ENCODE measurements at regions not wholly inside any gene's neighbourhood (a gene's known extent, or its start where the extent isn't known, plus 50 kb on each side); places are given as distances from the start of the nearest gene placed in this dataset.

DNA sequence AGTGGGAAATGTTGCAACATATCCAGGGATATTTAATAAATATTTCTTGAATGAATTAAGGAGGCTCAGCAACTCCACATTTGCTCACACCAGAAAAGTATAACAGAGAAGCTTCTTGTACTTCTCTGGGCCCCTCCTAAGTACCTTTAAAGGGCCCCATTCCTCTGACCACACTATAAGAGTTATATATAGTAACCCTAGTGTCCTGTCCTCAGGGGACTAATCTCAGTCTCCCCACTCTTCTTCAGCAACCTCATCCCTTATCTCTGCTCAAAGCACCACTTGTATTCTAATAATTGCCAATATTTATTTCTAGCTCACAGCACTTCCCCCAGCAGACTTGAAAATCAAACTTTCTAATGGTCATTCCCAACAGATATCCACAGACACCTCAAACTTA is 237.1 kb downstream of the GXYLT1 start:
- no peak overlapping the region for H3K27ac ChIP-seq (ENCODE audit: low read depth)
- H3K4me3 ChIP-seq (ENCODE audit: low read depth, low read length) = no peak overlapping the region
- H3K4me1 ChIP-seq (ENCODE audit: insufficient read depth) = no peaks in the 10 kb centered on the region
- H3K36me3 ChIP-seq (ENCODE audit: insufficient read depth) = no peaks in the 10 kb centered on the region
- no peak for DNase-seq (ENCODE audit: extremely low spot score)

DNA sequence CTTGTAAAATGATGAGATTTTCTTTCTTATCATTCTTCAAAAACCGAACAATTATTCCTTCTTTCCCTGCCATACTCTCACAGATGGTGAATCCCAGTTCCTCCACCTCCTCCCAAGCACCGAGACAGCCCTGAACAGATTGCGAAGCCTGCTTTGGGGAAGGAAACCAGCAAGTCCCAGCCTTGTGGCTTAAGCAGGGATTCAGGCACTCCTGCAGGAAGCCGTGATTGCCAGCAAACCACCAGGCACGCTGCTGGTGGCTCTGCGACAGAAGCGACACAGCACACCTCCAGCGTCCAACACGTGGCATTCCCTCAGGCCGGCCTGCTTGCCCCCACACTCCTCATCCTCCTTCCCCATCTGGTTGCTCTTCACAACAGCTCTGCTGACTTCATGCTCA is 237.7 kb downstream of the GXYLT1 start:
- 76% methylated on average over 10 of the region's 10 CpGs for WGBS

DNA sequence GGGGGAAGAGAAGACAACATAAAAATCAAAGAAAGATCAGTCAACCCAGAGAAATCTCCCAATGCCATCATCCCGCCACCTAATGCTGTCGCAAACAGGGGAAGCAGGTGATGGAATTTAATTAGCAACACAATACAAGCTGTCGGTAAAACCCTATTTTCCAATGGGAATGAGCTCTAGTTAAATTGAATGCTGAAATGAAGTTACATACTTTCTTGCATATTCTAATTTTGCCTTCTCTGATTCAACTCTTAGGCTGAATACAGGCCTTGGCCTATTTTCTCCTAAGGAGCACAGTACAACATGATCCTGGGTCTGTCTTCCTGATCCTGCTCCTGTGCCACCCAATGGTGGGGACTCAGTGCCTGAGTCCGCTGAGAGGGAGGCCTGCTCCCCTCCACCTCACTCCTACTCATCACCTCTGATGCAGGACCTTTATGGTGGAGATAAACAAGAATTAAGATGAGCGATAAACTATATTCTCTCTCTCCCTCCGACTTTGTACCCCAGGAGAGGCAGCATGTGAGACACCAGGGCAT is 238.8 kb downstream of the GXYLT1 start:
- Histone ChIP-seq H3K27ac (ENCODE audit: low read depth) (no peak overlapping the region), H3K36me3 (ENCODE audit: insufficient read depth) (no peaks in the 10 kb centered on the region), H3K4me1 (ENCODE audit: insufficient read depth) (no peaks in the 10 kb centered on the region), H3K4me3 (ENCODE audit: low read depth, low read length) (no peak overlapping the region)
- 97% methylated on average over 6 of the region's 6 CpGs for WGBS
- no peak for DNase-seq (ENCODE audit: extremely low spot score)

More for the DNA sequence above, 237.7 kb downstream of the GXYLT1 start:
- Histone ChIP-seq H3K36me3 (ENCODE audit: insufficient read depth) (no peaks in the 10 kb centered on the region), H3K27ac (ENCODE audit: low read depth) (no peak overlapping the region), H3K4me3 (ENCODE audit: low read depth, low read length) (no peak overlapping the region), H3K4me1 (ENCODE audit: insufficient read depth) (no peaks in the 10 kb centered on the region)
- no peak for DNase-seq (ENCODE audit: extremely low spot score)

DNA sequence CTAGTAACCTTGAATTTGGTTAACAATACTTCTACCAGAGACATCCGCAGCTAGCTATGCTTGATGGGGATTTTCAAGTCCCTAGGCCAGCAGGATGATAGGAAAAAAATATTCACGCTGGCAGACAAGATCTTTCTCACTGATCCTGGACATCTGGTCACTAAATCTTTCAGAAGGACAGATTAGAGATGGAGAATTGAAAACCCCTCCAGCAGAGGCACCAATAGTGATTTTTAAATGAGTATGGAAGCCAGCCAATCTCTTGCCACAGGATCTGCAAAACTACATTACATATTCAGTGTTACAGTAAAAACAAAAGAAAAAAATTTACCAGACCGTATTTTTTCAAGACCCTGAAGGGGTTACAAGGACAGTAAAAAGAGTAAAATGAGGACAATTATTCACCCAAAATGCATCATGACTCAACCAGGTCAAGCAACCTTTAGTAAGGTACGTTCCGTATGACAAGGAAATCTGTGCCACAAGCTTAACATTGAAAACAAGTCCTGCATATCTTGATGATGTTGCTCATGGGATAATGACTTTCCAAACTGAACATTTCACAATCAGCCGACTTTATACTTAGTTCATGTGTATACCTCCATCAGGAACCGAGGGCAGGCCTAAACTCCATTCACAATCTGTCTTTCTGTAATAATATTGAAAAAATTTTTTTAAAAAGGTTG is 239.5 kb downstream of the GXYLT1 start:
- Histone ChIP-seq H3K4me1 (ENCODE audit: insufficient read depth) (no peaks in the 10 kb centered on the region), H3K4me3 (ENCODE audit: low read depth, low read length) (no peak overlapping the region), H3K36me3 (ENCODE audit: insufficient read depth) (no peaks in the 10 kb centered on the region), H3K27ac (ENCODE audit: low read depth) (no peak overlapping the region)
- 80% methylated on average over 7 of the region's 7 CpGs for WGBS
- DNase-seq (ENCODE audit: extremely low spot score) = no peak

DNA sequence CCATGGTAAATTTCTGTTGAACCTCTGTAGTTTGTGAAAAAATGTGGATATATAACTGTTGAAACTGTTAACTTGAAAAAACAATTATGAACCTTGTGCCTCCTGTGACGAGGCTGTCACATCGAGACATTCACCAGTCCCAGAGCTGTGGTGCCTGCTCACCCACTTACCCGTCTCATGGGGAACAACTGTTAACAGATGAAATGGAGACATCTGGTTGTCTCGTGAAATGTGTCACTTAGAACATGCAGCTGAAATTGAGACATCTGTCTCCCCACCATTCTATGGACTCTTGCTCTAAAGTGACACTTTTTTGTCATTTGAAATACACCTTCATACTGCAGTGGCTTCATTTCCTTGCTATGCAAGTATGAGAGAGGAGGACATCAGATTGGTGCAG is 240.6 kb downstream of the GXYLT1 start:
- 74% methylated on average over 4 of the region's 4 CpGs for WGBS
- H3K27ac ChIP-seq (ENCODE audit: low read depth) = no peak overlapping the region
- H3K4me3 ChIP-seq (ENCODE audit: low read depth, low read length) = no peak overlapping the region
- no peaks in the 10 kb centered on the region for H3K4me1 ChIP-seq (ENCODE audit: insufficient read depth)
- no peak for DNase-seq (ENCODE audit: extremely low spot score)
- H3K36me3 ChIP-seq (ENCODE audit: insufficient read depth) = no peaks in the 10 kb centered on the region

DNA sequence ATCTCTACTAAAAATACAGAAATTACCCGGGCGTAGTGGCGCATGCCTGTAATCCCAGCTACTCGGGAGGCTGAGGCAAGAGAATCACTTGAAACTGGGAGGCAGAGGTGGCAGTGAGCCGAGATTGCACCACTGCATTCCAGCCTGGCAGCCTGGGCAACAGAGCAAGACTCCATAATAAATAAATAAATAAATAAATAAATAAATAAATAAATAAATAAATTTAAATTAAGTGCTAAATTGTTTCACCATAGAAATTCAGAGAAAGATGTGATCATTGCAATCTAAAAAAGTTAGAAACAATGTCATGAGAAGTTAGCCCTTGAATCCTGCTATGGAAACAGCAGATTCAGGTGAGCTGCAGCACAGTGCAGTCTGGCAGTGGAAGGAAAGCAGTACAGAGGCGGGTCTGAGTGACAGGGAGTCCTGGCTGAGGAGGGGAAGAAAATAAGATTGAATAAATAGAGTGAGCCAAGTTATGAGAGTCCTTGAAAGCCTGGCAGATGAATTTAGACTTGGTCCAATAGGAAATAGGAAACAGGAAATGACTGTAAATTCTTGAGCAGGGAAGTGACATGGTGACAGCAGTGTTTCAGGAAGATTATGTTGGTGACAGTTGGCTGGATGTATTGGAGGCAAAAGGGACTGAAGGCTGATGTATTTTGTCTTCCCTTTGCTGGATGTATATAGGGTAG is 241.5 kb downstream of the GXYLT1 start:
- Histone ChIP-seq H3K36me3 (ENCODE audit: insufficient read depth) (no peaks in the 10 kb centered on the region), H3K4me3 (ENCODE audit: low read depth, low read length) (no peak overlapping the region), H3K27ac (ENCODE audit: low read depth) (no peak overlapping the region), H3K4me1 (ENCODE audit: insufficient read depth) (no peaks in the 10 kb centered on the region)
- WGBS = 97% methylated on average over 6 of the region's 6 CpGs
- DNase-seq (ENCODE audit: extremely low spot score) = no peak

DNA sequence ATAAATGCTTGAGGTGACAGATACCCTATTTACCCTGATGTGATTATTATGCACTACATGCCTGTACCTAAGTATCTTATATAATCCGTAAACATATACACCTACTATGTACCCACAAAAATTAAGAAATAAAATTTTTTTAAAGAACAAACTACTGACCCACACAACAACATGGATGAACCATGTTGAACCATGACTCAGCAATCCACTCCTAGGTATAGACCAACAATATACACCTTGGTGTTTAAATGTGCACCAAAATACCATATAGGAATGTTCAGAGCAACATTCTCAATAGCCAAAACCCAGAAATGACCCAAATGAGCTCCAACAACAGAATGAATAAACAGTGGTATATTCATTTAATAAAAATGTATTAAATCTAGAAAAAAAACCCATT is 245.1 kb downstream of the GXYLT1 start:
- DNase-seq (ENCODE audit: extremely low spot score) = no peak
- no peak overlapping the region for H3K27ac ChIP-seq (ENCODE audit: low read depth)
- H3K36me3 ChIP-seq (ENCODE audit: insufficient read depth) = no peaks in the 10 kb centered on the region
- no peak overlapping the region for H3K4me3 ChIP-seq (ENCODE audit: low read depth, low read length)
- 99% methylated on average over 1 of the region's 1 CpG for WGBS
- H3K4me1 ChIP-seq (ENCODE audit: insufficient read depth) = no peaks in the 10 kb centered on the region

DNA sequence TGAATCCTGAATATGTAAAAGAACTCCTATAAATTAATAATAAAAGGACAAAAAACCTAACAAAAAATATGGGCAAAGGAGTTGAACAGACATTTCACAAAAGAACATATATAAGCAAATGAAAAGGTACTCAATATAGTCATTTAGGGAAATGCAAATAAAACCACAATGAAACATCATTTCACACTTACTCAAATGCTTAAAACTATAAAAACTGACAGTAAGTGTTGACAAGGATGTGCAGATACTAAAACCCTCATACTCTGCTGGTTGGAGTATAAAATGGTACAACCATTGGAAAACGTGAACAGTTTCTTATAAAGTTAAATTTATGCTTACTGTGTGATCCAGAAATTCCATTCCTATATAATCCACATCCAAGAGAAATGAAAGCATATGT is 247.1 kb downstream of the GXYLT1 start:
- no peaks in the 10 kb centered on the region for H3K4me1 ChIP-seq (ENCODE audit: insufficient read depth)
- H3K27ac ChIP-seq (ENCODE audit: low read depth) = no peak overlapping the region
- H3K4me3 ChIP-seq (ENCODE audit: low read depth, low read length) = no peak overlapping the region
- H3K36me3 ChIP-seq (ENCODE audit: insufficient read depth) = no peaks in the 10 kb centered on the region
- 74% methylated on average over 1 of the region's 1 CpG for WGBS
- no peak for DNase-seq (ENCODE audit: extremely low spot score)

DNA sequence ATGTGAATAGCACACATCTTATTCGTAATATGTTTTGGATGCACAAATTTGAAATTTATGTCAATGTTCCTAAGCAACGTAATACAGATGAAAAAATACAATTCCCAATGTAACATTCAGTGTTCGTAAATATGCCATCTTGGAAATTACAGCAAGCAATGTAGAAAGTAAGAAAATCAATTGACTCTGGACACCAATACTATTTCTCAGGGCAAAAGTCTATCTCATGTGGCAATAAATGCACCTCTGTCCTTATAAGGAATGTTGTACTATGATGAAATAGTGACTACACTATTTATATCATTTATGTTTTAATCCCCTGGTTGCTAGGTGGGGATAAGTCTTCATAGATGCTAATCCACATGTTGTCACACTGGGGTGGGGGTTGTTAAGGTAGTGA is 251.2 kb downstream of the GXYLT1 start:
- no peaks in the 10 kb centered on the region for H3K4me1 ChIP-seq (ENCODE audit: insufficient read depth)
- DNase-seq (ENCODE audit: extremely low spot score) = no peak
- no peaks in the 10 kb centered on the region for H3K36me3 ChIP-seq (ENCODE audit: insufficient read depth)
- H3K27ac ChIP-seq (ENCODE audit: low read depth) = no peak overlapping the region
- H3K4me3 ChIP-seq (ENCODE audit: low read depth, low read length) = no peak overlapping the region
- WGBS = 95% methylated on average over 3 of the region's 3 CpGs

DNA sequence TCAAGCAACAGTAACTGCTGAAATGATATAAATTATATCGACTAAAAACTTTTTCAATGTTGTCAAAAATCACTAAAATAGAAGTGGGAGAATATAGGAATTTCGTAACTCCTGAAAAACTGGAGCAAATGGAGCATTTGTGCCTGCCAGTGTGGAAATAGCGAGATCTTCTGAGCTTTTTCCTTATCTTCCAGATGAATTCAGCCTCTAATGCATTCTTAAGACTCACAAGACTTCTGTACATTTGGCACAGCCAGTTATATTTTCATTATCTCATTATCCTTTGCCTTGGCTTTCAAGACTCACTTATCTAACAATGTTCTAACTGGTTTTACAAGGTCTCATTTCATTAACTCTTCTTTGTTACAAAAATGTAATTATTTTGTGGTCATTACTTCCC is 252.4 kb downstream of the GXYLT1 start:
- 69% methylated on average over 3 of the region's 3 CpGs for WGBS
- no peak overlapping the region for H3K4me3 ChIP-seq (ENCODE audit: low read depth, low read length)

DNA sequence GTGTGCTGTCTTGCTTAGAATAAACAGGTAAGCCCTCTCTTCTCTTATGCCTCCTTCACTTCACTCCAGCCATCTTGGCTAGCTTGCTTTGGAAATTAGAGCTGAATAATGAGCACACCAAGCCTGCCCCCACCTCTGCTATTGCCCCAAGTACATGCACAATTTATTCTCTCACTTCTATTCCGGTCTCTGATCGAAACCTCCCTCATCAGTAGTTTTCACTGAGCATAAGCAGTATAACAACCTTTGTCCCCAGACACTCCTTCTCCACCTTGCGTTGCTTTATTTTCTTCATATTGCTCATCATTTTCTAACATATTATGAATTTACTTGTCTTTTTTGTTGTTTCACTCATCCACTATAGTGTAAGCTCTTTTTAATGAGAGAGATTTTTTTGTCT is 253.4 kb downstream of the GXYLT1 start:
- no peak for DNase-seq (ENCODE audit: extremely low spot score)
- WGBS = 97% methylated on average over 3 of the region's 3 CpGs

More for the DNA sequence above, 252.4 kb downstream of the GXYLT1 start:
- Histone ChIP-seq H3K36me3 (ENCODE audit: insufficient read depth) (no peaks in the 10 kb centered on the region), H3K27ac (ENCODE audit: low read depth) (no peak overlapping the region), H3K4me1 (ENCODE audit: insufficient read depth) (no peaks in the 10 kb centered on the region)
- DNase-seq (ENCODE audit: extremely low spot score) = no peak

DNA sequence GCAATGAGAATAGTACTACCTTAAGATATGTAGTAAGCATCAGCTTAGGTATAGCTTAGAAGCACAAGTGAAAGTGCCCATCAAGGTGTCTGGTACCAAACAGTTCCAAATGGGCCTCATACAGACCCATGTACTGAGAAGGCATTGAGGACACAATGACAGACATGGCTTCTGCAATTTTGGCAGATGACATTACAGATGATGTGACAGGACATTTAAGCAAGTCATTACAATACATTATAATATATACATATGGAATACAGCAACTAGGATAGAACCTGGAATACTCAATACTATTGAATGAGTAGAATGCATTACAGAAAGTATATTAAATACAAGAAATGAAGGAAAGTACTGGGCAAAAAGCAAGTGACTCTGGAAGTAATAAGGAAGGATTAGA is 256.4 kb downstream of the GXYLT1 start:
- H3K4me3 ChIP-seq (ENCODE audit: low read depth, low read length) = no peak overlapping the region
- DNase-seq (ENCODE audit: extremely low spot score) = no peak
- no peaks in the 10 kb centered on the region for H3K36me3 ChIP-seq (ENCODE audit: insufficient read depth)
- H3K27ac ChIP-seq (ENCODE audit: low read depth) = no peak overlapping the region
- no peaks in the 10 kb centered on the region for H3K4me1 ChIP-seq (ENCODE audit: insufficient read depth)

More for the DNA sequence above, 253.4 kb downstream of the GXYLT1 start:
- H3K4me3 ChIP-seq (ENCODE audit: low read depth, low read length) = no peak overlapping the region
- no peaks in the 10 kb centered on the region for H3K4me1 ChIP-seq (ENCODE audit: insufficient read depth)
- H3K36me3 ChIP-seq (ENCODE audit: insufficient read depth) = no peaks in the 10 kb centered on the region
- no peak overlapping the region for H3K27ac ChIP-seq (ENCODE audit: low read depth)

DNA sequence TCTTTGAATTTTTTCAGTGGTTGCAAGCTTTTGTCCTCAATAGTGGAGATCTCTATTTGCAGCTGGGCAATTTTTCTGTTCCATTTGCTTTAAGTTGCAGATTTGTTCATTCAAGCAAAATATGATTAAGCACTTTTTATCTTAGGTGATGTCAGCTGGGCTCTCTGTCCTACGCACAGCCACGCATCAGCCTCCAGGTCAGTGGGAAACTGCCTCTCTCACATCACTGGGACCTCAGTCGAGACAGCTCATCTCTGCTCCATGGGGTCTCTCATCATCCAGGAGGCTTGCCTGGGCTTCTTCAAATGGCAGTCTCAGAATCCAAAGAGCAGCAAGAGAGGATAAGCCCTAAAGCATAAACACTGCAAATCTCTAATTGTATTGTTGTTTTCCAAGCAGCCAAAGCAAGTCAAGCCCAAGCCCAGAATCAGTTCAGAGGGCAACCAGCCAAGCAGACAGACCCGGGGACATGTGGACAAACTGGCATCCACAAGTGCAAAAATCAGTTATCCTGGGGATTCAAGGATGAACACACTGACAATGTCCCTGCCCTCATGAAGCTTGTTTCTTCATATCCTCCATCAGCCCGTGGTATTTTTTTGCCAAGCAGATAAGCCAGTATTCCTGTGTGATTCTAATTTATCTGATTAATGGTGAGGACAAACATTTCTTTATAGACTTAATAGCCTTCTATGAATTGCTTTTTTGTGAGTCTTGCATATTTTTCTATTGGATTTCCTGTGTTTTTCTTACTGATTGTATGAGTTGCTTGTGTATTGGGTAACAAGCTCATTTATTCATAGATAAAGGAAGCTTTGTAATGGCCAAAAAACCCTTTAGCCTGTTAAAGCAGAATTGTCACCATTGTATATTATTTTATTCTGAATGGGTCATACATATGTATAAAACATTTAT is 262.5 kb downstream of the GXYLT1 start:
- 79% methylated on average over 5 of the region's 5 CpGs for WGBS
- H3K4me1 ChIP-seq (ENCODE audit: insufficient read depth) = no peaks in the 10 kb centered on the region
- no peak for DNase-seq (ENCODE audit: extremely low spot score)
- no peak overlapping the region for H3K27ac ChIP-seq (ENCODE audit: low read depth)
- H3K36me3 ChIP-seq (ENCODE audit: insufficient read depth) = no peaks in the 10 kb centered on the region
- no peak overlapping the region for H3K4me3 ChIP-seq (ENCODE audit: low read depth, low read length)
